H9 (cell line): ENCODE measurements at regions not wholly inside any gene's neighbourhood (a gene's known extent, or its start where the extent isn't known, plus 50 kb on each side); places are given as distances from the start of the nearest gene placed in this dataset.

Experiments
- DNase-seq: peaks from one replicate; pipeline ENCODE4 v3.0.0-alpha.2; 2017
- H2AFZ ChIP-seq: one replicate; pipeline ENCODE4 v1.6.1; 2013; ENCODE audit warnings: mild to moderate bottlenecking, low read length, control low read depth, moderate library complexity
- H2AK5ac ChIP-seq: 2 replicates; pipeline ENCODE4 v1.6.1; 2013; ENCODE audit warnings: low read length, control low read depth, mixed read lengths; ENCODE audit not compliant: insufficient read length
- H2BK120ac ChIP-seq: one replicate; pipeline ENCODE4 v1.6.1; 2013; ENCODE audit warnings: low read depth, mild to moderate bottlenecking, low read length, control low read depth, inconsistent platforms; ENCODE audit not compliant: poor library complexity, severe bottlenecking
- H2BK12ac ChIP-seq: 2 replicates; pipeline ENCODE4 v1.6.1; 2013; ENCODE audit warnings: low read length, control low read depth, mixed read lengths, low read depth; ENCODE audit not compliant: insufficient read length
- H2BK15ac ChIP-seq: 2 replicates; pipeline ENCODE4 v1.6.1; 2013; ENCODE audit warnings: low read depth, low read length, control low read depth
- H2BK20ac ChIP-seq: one replicate; pipeline ENCODE4 v1.6.1; 2013; ENCODE audit warnings: low read depth, mild to moderate bottlenecking, low read length, control low read depth, inconsistent platforms; ENCODE audit not compliant: poor library complexity, severe bottlenecking
- H2BK5ac ChIP-seq: 2 replicates; pipeline ENCODE4 v1.6.1; 2013; ENCODE audit warnings: low read length, control low read depth, mixed read lengths; ENCODE audit not compliant: insufficient read length
- H3K14ac ChIP-seq: 2 replicates; pipeline ENCODE4 v1.6.1; 2013; ENCODE audit warnings: low read length, control low read depth; ENCODE audit not compliant: insufficient read depth
- H3K18ac ChIP-seq: 2 replicates; pipeline ENCODE4 v1.6.1; 2013; ENCODE audit warnings: low read depth, mild to moderate bottlenecking, mixed read lengths, low read length, control low read depth; ENCODE audit not compliant: insufficient read length
- H3K23ac ChIP-seq: 2 replicates; pipeline ENCODE4 v1.6.1; 2013; ENCODE audit warnings: low read length, control low read depth, mixed read lengths, low read depth; ENCODE audit not compliant: insufficient read length
- H3K23me2 ChIP-seq: 2 replicates; pipeline ENCODE4 v1.6.1; 2013; ENCODE audit warnings: low read depth, mild to moderate bottlenecking, mixed read lengths, low read length, control low read depth; ENCODE audit not compliant: insufficient read length, poor library complexity, severe bottlenecking
- H3K27ac ChIP-seq: 2 replicates; pipeline ENCODE4 v1.5.1; 2013; ENCODE audit warnings: low read length, control low read depth, mixed read lengths, low read depth; ENCODE audit not compliant: insufficient read length
- H3K27me3 ChIP-seq: 2 replicates; pipeline ENCODE4 v1.6.1; 2013; ENCODE audit warnings: low read length, control low read depth, inconsistent platforms; ENCODE audit not compliant: insufficient read depth
- H3K4ac ChIP-seq: 2 replicates; pipeline ENCODE4 v1.6.1; 2013; ENCODE audit warnings: low read depth, mild to moderate bottlenecking, control low read depth, inconsistent platforms, low read length, moderate library complexity
- H3K4me1 ChIP-seq: 2 replicates; pipeline ENCODE4 v1.6.1; 2013; ENCODE audit warnings: low read length, control low read depth, inconsistent platforms; ENCODE audit not compliant: insufficient read depth
- H3K4me2 ChIP-seq: 2 replicates; pipeline ENCODE4 v1.6.1; 2013; ENCODE audit warnings: low read length, control low read depth, mixed read lengths; ENCODE audit not compliant: insufficient read length, insufficient read depth
- H3K56ac ChIP-seq: 2 replicates; pipeline ENCODE4 v1.6.1; 2013; ENCODE audit warnings: low read depth, mild to moderate bottlenecking, mixed read lengths, low read length, control low read depth; ENCODE audit not compliant: insufficient read length
- H3K79me1 ChIP-seq: 2 replicates; pipeline ENCODE4 v1.6.1; 2013; ENCODE audit warnings: low read depth, mild to moderate bottlenecking, moderate library complexity, low read length, control low read depth, inconsistent platforms; ENCODE audit not compliant: insufficient read depth, poor library complexity, severe bottlenecking
- H3K79me2 ChIP-seq: 2 replicates; pipeline ENCODE4 v1.6.1; 2013; ENCODE audit warnings: low read length, control low read depth, inconsistent platforms; ENCODE audit not compliant: insufficient read depth
- H3K9ac ChIP-seq: 2 replicates; pipeline ENCODE4 v1.6.1; 2013; ENCODE audit warnings: low read length, control low read depth, mixed read lengths; ENCODE audit not compliant: insufficient read length; ENCODE audit errors: extremely low read depth
- H3K9me3 ChIP-seq: one replicate; pipeline ENCODE4 v1.6.1; 2013; ENCODE audit warnings: low read depth, low read length, inconsistent platforms; ENCODE audit not compliant: control insufficient read depth
- H3T11ph ChIP-seq: one replicate; pipeline ENCODE4 v1.6.1; 2013; ENCODE audit warnings: mild to moderate bottlenecking, low read length, control low read depth, inconsistent platforms
- H4K20me1 ChIP-seq: one replicate; pipeline ENCODE4 v1.6.1; 2013; ENCODE audit not compliant: control insufficient read depth, insufficient read length, insufficient read depth
- H4K5ac ChIP-seq: 2 replicates; pipeline ENCODE4 v1.6.1; 2013; ENCODE audit warnings: low read depth, mild to moderate bottlenecking, mixed read lengths, low read length, control low read depth; ENCODE audit not compliant: insufficient read length
- H4K8ac ChIP-seq: replicated peaks from 2 replicates; pipeline ENCODE4 v1.6.1; 2013; ENCODE audit warnings: low read length, control low read depth, mixed read lengths, low read depth; ENCODE audit not compliant: insufficient read length
- H4K91ac ChIP-seq: 2 replicates; pipeline ENCODE4 v1.6.1; 2013; ENCODE audit warnings: low read depth, mild to moderate bottlenecking, moderate library complexity, mixed read lengths, low read length, control low read depth; ENCODE audit not compliant: insufficient read length
- H3K27ac Mint-ChIP-seq, 3 experiments: 2 replicates in 2 of 3; 3 replicates in 1 of 3; pipeline ENCODE4 v1.8.0; 2020 to 2021; ENCODE audit warnings: mixed read lengths in 3 of 3, mild to moderate bottlenecking in 1 of 3, moderate library complexity in 1 of 3
- H3K27me3 Mint-ChIP-seq: 2 replicates; pipeline ENCODE4 v1.8.0; 2021; ENCODE audit warnings: low read depth, mild to moderate bottlenecking, moderate library complexity, mixed read lengths
- H3K36me3 Mint-ChIP-seq, 3 experiments: 2 replicates in 2 of 3; 3 replicates in 1 of 3; pipeline ENCODE4 v1.8.0; 2020 to 2021; ENCODE audit warnings: low read depth in 3 of 3, mixed read lengths in 3 of 3; ENCODE audit not compliant: insufficient read depth in 1 of 3
- H3K4me1 Mint-ChIP-seq, 2 experiments: 2 replicates each; pipeline ENCODE4 v1.8.0; 2020; ENCODE audit warnings: mixed read lengths in 2 of 2
- H3K4me3 Mint-ChIP-seq, 2 experiments: 2 replicates in 1 of 2; 3 replicates in 1 of 2; pipeline ENCODE4 v1.8.0; 2020 to 2021; ENCODE audit warnings: mild to moderate bottlenecking in 2 of 2, mixed read lengths in 2 of 2, moderate library complexity in 1 of 2
- H3K9me3 Mint-ChIP-seq, 2 experiments: 2 replicates in 1 of 2; 3 replicates in 1 of 2; pipeline ENCODE4 v1.8.0; 2020; ENCODE audit warnings: mild to moderate bottlenecking in 2 of 2, mixed read lengths in 2 of 2, moderate library complexity in 1 of 2
- CTCF ChIP-seq: fragments of 200-600 bp; sonication (generic); conservative IDR thresholded peaks from 3 replicates; pipeline ENCODE4 v1.8.0; 2021; ENCODE audit warnings: antibody characterized with exemption, mild to moderate bottlenecking
- WGBS: extraction: QIAGEN DNeasy Blood & Tissue Kit; methylation state at CpG from one replicate; pipeline ENCODE4 v1.1.7; 2013; ENCODE audit warnings: missing lambda C conversion rate, low lambda C conversion rate, mixed read lengths; ENCODE audit not compliant: insufficient read length; ENCODE audit errors: extremely low coverage; 5-methylcytosine and 5-hydroxymethylcytosine counted together

- no peak overlapping the region for H2BK12ac ChIP-seq
- no peak overlapping the region for H3K4me3 Mint-ChIP-seq
- peaks cover 60 to 64% of the 10 kb centered on the region in 2 experiments for H3K9me3 Mint-ChIP-seq
- no peak overlapping the region for H2BK5ac ChIP-seq
- H2AFZ ChIP-seq = no peak overlapping the region
- H3K9ac ChIP-seq = no peak overlapping the region
- no peak overlapping the region for H3T11ph ChIP-seq
- H3K23me2 ChIP-seq = no peaks in the 10 kb centered on the region
- H3K56ac ChIP-seq = no peak overlapping the region
- H3K14ac ChIP-seq = no peak overlapping the region
- H3K27ac ChIP-seq = no peak overlapping the region
- DNase-seq = no peak
- no peak overlapping the region for H4K5ac ChIP-seq
- no peak overlapping the region for H2AK5ac ChIP-seq
- H4K20me1 ChIP-seq = no peaks in the 10 kb centered on the region
- H3K4me1 Mint-ChIP-seq = no peaks in the 10 kb centered on the region
- no peaks in the 10 kb centered on the region for H3K27me3 Mint-ChIP-seq
- H3K27me3 ChIP-seq = no peaks in the 10 kb centered on the region
- H2BK120ac ChIP-seq = no peak overlapping the region
- H2BK15ac ChIP-seq = no peak overlapping the region
- no peak overlapping the region for H3K4ac ChIP-seq
- no peak overlapping the region for H3K4me2 ChIP-seq
- peaks cover 12 to 26% (median 22%) of the 10 kb centered on the region in 3 experiments for H3K36me3 Mint-ChIP-seq
- WGBS = no CpG with 5 or more reads among the region's 3 CpGs
- H3K4me1 ChIP-seq = no peaks in the 10 kb centered on the region
- H4K91ac ChIP-seq = no peak overlapping the region
- no peaks in the 10 kb centered on the region for H3K79me1 ChIP-seq
- no peak for TF ChIP-seq CTCF
- no peak overlapping the region for H3K18ac ChIP-seq
- H3K27ac Mint-ChIP-seq = no peak overlapping the region
- H2BK20ac ChIP-seq = no peak overlapping the region
- H3K9me3 ChIP-seq = peaks cover 30% of the 10 kb centered on the region
- no peaks in the 10 kb centered on the region for H3K79me2 ChIP-seq
- H3K23ac ChIP-seq = no peak overlapping the region
- H4K8ac ChIP-seq = no peak overlapping the region
Observed at GRCh38 chr21:22725436-22725835, 1727.2 kb downstream of the NCAM2 start.
